ENCODE measurements at regions not wholly inside any gene's neighbourhood (a gene's known extent, or its start where the extent isn't known, plus 50 kb on each side); places are given as distances from the start of the nearest gene placed in this dataset.

DNA sequence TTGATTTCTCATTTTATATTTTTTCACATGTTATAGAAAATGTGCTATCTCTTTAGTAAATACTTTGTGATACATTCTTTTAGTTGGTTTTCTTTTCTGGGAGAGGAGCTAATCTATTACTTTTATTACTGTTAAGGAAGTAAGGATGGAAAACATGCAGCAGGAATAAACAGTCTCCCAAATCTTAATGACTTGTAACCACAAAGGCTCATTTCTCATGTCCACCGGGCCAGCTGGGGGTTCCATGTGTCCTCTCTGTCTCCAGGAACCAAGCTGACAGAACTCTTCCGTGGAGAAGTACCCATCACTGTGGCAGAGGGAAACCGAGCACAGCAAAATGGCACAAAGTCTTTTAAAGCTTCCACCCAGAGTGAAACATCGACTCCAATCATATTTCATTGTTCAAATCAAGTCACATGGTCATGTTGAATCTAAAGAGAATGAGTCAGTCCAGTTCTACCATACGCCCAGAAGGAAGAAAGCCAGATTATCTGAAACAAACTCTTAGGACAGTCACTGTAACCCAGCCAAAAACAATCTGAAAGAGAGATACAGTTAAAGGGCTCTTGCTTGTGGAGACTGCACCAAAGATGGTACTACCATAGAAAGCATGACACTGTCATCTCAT is 97.1 kb upstream of the CDH6 start:
- no peak overlapping the region for H3K56ac ChIP-seq (ENCODE audit: insufficient read length, low read depth, low read length)
- H3K14ac ChIP-seq (ENCODE audit: insufficient read depth, low read length) = no peak overlapping the region
- H4K5ac ChIP-seq (ENCODE audit: insufficient read length, low read depth, low read length) = no peak overlapping the region
- H3K79me2 ChIP-seq (ENCODE audit: insufficient read depth, low read length) = no peaks in the 10 kb centered on the region
- H3K9ac ChIP-seq (ENCODE audit: extremely low read depth, insufficient read length, low read length) = no peak overlapping the region
- H3K4ac ChIP-seq (ENCODE audit: low read depth, low read length) = no peak overlapping the region
- no peak overlapping the region for H2BK12ac ChIP-seq (ENCODE audit: insufficient read length, low read depth, low read length)
- H3K9me3 Mint-ChIP-seq = peaks cover 4 to 6% of the 10 kb centered on the region in 2 experiments
- H3K36me3 Mint-ChIP-seq (ENCODE audit: insufficient read depth in 1 of 3, low read depth in 3 of 3) = peaks cover 2 to 10% (median 3%) of the 10 kb centered on the region in 3 experiments; a peak in 6 of 7 replicates
- H3K23me2 ChIP-seq (ENCODE audit: insufficient read length, low read depth, low read length, poor library complexity, severe bottlenecking) = no peaks in the 10 kb centered on the region
- no peak overlapping the region for H3T11ph ChIP-seq (ENCODE audit: low read length)
- H3K4me1 ChIP-seq (ENCODE audit: insufficient read depth, low read length) = no peaks in the 10 kb centered on the region
- no peak overlapping the region for H2BK20ac ChIP-seq (ENCODE audit: low read depth, low read length, poor library complexity, severe bottlenecking)
- no peak overlapping the region for H2AK5ac ChIP-seq (ENCODE audit: insufficient read length, low read length)
- no peak overlapping the region for H3K23ac ChIP-seq (ENCODE audit: insufficient read length, low read depth, low read length)
- H2BK120ac ChIP-seq (ENCODE audit: low read depth, low read length, poor library complexity, severe bottlenecking) = no peak overlapping the region
- no peaks in the 10 kb centered on the region for H3K9me3 ChIP-seq (ENCODE audit: control insufficient read depth, low read depth, low read length)
- H2AFZ ChIP-seq (ENCODE audit: low read length) = no peak overlapping the region
- no peak overlapping the region for H3K4me3 Mint-ChIP-seq
- H3K27me3 ChIP-seq (ENCODE audit: insufficient read depth, low read length) = no peaks in the 10 kb centered on the region
- peaks cover 4 to 9% of the 10 kb centered on the region in 2 experiments; a peak in 3 of 4 replicates for H3K4me1 Mint-ChIP-seq
- no peak overlapping the region for H4K91ac ChIP-seq (ENCODE audit: insufficient read length, low read depth, low read length)
- H4K8ac ChIP-seq (replicated peaks; ENCODE audit: insufficient read length, low read depth, low read length) = no peak overlapping the region
- H3K18ac ChIP-seq (ENCODE audit: insufficient read length, low read depth, low read length) = no peak overlapping the region
- H4K20me1 ChIP-seq (ENCODE audit: control insufficient read depth, insufficient read depth, insufficient read length) = no peaks in the 10 kb centered on the region
- no peak overlapping the region for H3K27ac ChIP-seq (ENCODE audit: insufficient read length, low read depth, low read length)
- no peak overlapping the region for H2BK5ac ChIP-seq (ENCODE audit: insufficient read length, low read length)
- TF ChIP-seq CTCF (conservative IDR thresholded peaks at IDR 0.05) = no peak
- DNase-seq = no peak
- H2BK15ac ChIP-seq (ENCODE audit: low read depth, low read length) = no peak overlapping the region
- no peak overlapping the region for H3K27ac Mint-ChIP-seq
- no peaks in the 10 kb centered on the region; the same call in 1 of the 2 replicates for H3K27me3 Mint-ChIP-seq (ENCODE audit: low read depth)
- no peaks in the 10 kb centered on the region for H3K79me1 ChIP-seq (ENCODE audit: insufficient read depth, low read depth, low read length, poor library complexity, severe bottlenecking)
- WGBS (ENCODE audit: extremely low coverage, insufficient read length, low lambda C conversion rate) = no CpG with 5 or more reads among the region's 5 CpGs
- H3K4me2 ChIP-seq (ENCODE audit: insufficient read depth, insufficient read length, low read length) = no peak overlapping the region

Measured in H9 (cell line).